ENCODE measurements at regions not wholly inside any gene's neighbourhood (a gene's known extent, or its start where the extent isn't known, plus 50 kb on each side); places are given as distances from the start of the nearest gene placed in this dataset.

- TF ChIP-seq ZBTB7A (IDR thresholded peaks at IDR 0.05; ENCODE audit: low read depth) (no peak), REST (IDR thresholded peaks at IDR 0.05; ENCODE audit: low read depth) (no peak), YY1 (IDR thresholded peaks at IDR 0.05; ENCODE audit: low read depth) (no peak), CEBPB (IDR thresholded peaks at IDR 0.05) (no peak), TAF1 (IDR thresholded peaks at IDR 0.05; ENCODE audit: low read depth) (no peak), TEAD4 (IDR thresholded peaks at IDR 0.05) (no peak), FOXM1 (IDR thresholded peaks at IDR 0.05; ENCODE audit: borderline replicate concordance, low read depth) (no peak), EP300 (IDR thresholded peaks at IDR 0.05; ENCODE audit: borderline replicate concordance) (no peak), RAD21 (IDR thresholded peaks at IDR 0.05; ENCODE audit: low read depth) (no peak), EGR1 (IDR thresholded peaks at IDR 0.05) (no peak), CREB1 (IDR thresholded peaks at IDR 0.05; ENCODE audit: low read depth) (no peak), NFIC (IDR thresholded peaks at IDR 0.05) (no peak), TCF12 (IDR thresholded peaks at IDR 0.05; ENCODE audit: low read depth) (no peak)
- TF ChIP-seq, protein P1, sequence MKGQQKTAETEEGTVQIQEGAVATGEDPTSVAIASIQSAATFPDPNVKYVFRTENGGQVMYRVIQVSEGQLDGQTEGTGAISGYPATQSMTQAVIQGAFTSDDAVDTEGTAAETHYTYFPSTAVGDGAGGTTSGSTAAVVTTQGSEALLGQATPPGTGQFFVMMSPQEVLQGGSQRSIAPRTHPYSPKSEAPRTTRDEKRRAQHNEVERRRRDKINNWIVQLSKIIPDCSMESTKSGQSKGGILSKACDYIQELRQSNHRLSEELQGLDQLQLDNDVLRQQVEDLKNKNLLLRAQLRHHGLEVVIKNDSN (IDR thresholded peaks at IDR 0.05): no peak
- TF ChIP-seq, protein P2, sequence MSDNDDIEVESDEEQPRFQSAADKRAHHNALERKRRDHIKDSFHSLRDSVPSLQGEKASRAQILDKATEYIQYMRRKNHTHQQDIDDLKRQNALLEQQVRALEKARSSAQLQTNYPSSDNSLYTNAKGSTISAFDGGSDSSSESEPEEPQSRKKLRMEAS (IDR thresholded peaks at IDR 0.05): no peak
Observed at GRCh38 chr9:106305428-106306133, 557.4 kb upstream of the ZNF462 start.

- TF ChIP-seq EP300 (IDR thresholded peaks at IDR 0.05; ENCODE audit: borderline replicate concordance) (no peak), ZBTB7A (IDR thresholded peaks at IDR 0.05; ENCODE audit: low read depth) (no peak), FOXM1 (IDR thresholded peaks at IDR 0.05; ENCODE audit: borderline replicate concordance, low read depth) (no peak), YY1 (IDR thresholded peaks at IDR 0.05; ENCODE audit: low read depth) (no peak), REST (IDR thresholded peaks at IDR 0.05; ENCODE audit: low read depth) (no peak), TAF1 (IDR thresholded peaks at IDR 0.05; ENCODE audit: low read depth) (no peak), TCF12 (IDR thresholded peaks at IDR 0.05; ENCODE audit: low read depth) (no peak), CEBPB (IDR thresholded peaks at IDR 0.05) (no peak)
- TF ChIP-seq, protein P1 (IDR thresholded peaks at IDR 0.05): no peak
Observed at GRCh38 chr9:106307670-106308069, 555.3 kb upstream of the ZNF462 start.

- TF ChIP-seq EGR1 (IDR thresholded peaks at IDR 0.05): no peak
- TF ChIP-seq NFIC (IDR thresholded peaks at IDR 0.05): no peak
- no peak for TF ChIP-seq CREB1 (IDR thresholded peaks at IDR 0.05; ENCODE audit: low read depth)
Observed at GRCh38 chr9:106309925-106310324, 553.0 kb upstream of the ZNF462 start.

DNA sequence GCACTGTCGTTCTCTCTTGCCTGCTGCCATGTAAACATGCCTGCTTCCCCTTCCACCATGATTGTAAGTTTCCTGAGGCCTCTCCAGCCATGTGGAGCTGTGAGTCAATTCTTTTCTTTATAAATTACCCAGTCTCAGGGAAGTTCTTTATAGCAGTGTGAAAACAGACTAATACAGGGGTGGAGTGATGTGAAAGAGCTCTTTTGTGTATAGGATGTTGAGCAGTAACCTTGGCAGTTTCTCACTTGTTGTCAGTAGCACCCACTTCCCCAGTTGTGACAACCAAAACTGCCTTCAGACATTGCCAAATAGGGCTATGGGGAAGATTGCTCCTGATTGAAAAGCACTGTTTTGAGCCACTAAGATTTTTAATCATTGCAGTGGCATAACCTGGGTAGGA lies 552.2 kb upstream of the ZNF462 start:
- no peak for TF ChIP-seq EP300 (IDR thresholded peaks at IDR 0.05; ENCODE audit: borderline replicate concordance)
- TF ChIP-seq ZBTB7A (IDR thresholded peaks at IDR 0.05; ENCODE audit: low read depth): no peak
- no peak for TF ChIP-seq TEAD4 (IDR thresholded peaks at IDR 0.05)
- no peak for TF ChIP-seq TAF1 (IDR thresholded peaks at IDR 0.05; ENCODE audit: low read depth)
- TF ChIP-seq CEBPB (IDR thresholded peaks at IDR 0.05): no peak
- TF ChIP-seq, protein P1 (IDR thresholded peaks at IDR 0.05): no peak

- TF ChIP-seq EP300 (IDR thresholded peaks at IDR 0.05; ENCODE audit: borderline replicate concordance) (no peak), ZBTB7A (IDR thresholded peaks at IDR 0.05; ENCODE audit: low read depth) (no peak), NFIC (IDR thresholded peaks at IDR 0.05) (no peak), CREB1 (IDR thresholded peaks at IDR 0.05; ENCODE audit: low read depth) (no peak), TCF12 (IDR thresholded peaks at IDR 0.05; ENCODE audit: low read depth) (no peak), EGR1 (IDR thresholded peaks at IDR 0.05) (no peak), TEAD4 (IDR thresholded peaks at IDR 0.05) (no peak), RAD21 (IDR thresholded peaks at IDR 0.05; ENCODE audit: low read depth) (no peak), REST (IDR thresholded peaks at IDR 0.05; ENCODE audit: low read depth) (no peak), TAF1 (IDR thresholded peaks at IDR 0.05; ENCODE audit: low read depth) (no peak), YY1 (IDR thresholded peaks at IDR 0.05; ENCODE audit: low read depth) (no peak), FOXM1 (IDR thresholded peaks at IDR 0.05; ENCODE audit: borderline replicate concordance, low read depth) (no peak), CEBPB (IDR thresholded peaks at IDR 0.05) (no peak)
- TF ChIP-seq, protein P1 (IDR thresholded peaks at IDR 0.05): no peak
- TF ChIP-seq, protein P2 (IDR thresholded peaks at IDR 0.05): no peak
Observed at GRCh38 chr9:106312906-106313305, 550.1 kb upstream of the ZNF462 start.
